Superior temporal gyrus (tissue), 1 donor: ENCODE measurements at regions not wholly inside any gene's neighbourhood (a gene's known extent, or its start where the extent isn't known, plus 50 kb on each side); places are given as distances from the start of the nearest gene placed in this dataset.
"Not testable (repeated sequence)": the region's sequence is repeated elsewhere in the genome, so short reads cannot be mapped to it uniquely, and the experiment has no call there.

ENCODE experiments used
- DNase-seq: peaks from one replicate; pipeline ENCODE4 v3.0.0-alpha.2; 2016; ENCODE audit errors: extremely low spot score

DNA sequence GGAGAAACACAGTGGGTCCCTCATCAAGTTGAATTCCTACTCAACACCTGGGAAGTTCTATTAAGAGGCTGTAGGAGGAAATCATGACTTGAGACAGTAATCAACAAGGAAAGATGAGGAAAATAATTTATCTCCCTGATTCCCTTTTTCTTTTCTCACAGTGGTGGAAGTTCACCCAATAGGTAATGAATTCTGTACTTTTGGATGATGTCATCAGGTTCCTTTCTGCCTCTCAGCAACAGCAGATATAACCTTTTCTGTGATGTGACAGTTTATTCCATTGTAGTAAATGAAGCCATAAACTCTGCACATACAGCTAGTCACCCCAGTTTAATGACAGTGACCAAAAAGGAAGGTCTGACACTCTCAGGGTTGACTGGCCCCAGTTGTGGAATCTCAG, 1265.0 kb downstream of the NXPH1 start:
- no peak for DNase-seq

DNA sequence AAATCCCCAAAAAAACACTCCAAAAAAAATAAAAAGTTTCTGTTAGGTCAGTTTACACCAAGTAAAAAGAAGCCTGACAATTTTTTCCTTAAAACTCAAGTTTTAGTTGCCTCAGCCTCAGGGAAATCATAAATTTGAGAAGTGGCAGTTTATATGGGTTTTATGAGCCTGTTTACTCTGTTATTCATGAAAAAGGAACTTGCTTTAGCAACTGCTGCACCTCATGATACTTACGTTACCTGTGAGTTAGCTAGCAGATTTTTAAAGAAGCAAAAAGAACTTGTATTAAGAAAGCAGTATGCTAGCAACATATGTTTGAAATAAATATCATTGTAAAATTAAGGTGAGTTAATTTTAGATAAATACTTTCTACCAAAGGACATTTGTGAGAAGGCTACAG, 1264.5 kb upstream of the PHF14 start:
- DNase-seq = no peak

DNA sequence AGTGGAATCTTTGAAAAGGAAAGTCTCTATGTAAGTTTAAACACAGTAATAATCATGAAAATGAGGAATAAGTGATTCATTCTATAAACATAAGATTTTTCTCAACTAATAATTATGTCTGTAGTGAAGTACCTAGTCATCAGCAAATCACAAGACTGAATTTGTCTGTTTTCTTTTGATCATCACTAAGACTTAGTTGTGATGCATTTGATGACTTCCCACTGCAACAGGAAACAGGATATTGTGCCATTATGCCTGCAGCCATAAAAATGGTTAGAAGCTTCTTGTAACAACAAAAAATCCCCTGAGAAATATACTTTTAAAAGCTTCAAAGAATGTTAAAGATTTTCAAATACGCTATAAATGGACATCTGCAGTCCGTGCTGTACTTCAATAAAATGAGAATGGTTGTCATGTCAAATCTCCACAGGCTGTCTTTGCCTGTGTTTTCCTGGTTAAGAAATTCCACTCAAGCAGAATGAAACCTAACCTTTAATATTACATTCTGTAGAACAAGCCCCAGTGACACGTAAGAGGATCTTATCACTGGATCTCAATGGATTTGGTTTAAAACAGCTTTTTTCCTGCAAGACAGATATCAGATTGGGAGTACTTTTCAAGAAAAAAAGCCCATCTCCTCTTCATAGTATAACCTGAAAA, 1262.3 kb upstream of the PHF14 start:
- DNase-seq = no peak

DNA sequence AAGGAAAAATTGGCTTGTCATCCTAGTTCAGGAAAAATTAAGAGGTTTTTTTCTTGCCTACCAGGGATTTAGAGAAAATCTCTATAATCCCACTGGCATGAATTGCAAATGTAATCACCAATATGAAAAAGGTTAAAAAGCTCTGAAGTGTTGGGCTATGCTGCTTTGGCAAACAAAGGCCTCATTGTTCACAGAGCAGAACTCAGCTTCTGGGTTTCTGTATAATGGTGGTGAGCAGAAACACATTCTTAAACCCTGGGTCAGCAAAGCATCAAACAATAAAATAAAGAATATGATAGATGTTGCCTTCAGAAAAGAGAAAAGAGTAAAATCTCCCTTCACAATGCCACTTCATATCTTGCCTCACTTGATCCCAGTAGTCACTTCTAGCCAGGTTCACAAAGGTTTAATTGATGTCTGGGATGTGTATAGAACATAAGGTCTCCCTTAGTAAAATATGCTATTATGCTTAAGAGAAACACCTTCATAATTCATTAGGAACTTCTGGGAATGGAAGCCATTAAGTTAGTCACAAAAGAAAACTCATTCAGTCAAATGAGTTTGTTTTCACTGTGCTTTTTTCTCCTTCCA, 1255.5 kb upstream of the PHF14 start:
- DNase-seq = peak; percentile 36

DNA sequence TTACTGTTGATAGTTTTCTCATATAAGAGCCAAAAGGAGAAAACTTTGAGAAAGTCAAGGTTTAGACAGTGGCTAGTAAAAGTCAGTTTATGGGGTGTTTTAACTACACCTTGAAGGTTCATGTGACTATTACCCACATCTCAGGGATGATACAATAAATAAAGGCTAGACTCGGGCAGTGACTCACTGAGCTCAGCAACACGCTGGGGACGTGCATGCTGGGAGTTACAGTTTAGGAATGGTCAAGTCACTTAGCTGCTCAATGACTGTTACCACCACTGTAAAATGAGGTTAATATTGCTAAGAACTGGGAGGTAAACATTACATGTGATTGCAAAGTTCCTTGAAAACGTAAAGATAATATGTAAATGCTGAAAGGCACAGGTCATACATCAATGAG, 1254.4 kb upstream of the PHF14 start:
- DNase-seq = no peak

DNA sequence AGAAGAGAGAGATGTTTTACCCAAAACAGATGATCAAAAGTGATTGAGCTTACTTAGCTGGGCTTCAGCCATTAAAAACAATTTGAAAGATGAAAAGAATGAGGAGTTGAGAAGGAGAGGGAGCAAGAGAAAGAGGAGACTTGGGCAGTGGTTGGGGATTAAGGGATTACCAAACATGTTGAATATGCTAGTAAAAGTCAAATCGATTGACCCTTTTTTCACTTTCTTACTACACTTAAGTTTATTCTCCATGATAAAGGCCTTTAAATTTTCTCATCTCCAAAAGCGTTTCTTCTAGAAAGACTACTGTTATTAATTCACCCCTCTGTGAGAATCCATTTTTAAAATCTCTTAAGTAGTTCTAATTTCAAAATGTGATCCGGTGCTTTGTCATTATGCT, 1254.0 kb upstream of the PHF14 start:
- DNase-seq = no peak

DNA sequence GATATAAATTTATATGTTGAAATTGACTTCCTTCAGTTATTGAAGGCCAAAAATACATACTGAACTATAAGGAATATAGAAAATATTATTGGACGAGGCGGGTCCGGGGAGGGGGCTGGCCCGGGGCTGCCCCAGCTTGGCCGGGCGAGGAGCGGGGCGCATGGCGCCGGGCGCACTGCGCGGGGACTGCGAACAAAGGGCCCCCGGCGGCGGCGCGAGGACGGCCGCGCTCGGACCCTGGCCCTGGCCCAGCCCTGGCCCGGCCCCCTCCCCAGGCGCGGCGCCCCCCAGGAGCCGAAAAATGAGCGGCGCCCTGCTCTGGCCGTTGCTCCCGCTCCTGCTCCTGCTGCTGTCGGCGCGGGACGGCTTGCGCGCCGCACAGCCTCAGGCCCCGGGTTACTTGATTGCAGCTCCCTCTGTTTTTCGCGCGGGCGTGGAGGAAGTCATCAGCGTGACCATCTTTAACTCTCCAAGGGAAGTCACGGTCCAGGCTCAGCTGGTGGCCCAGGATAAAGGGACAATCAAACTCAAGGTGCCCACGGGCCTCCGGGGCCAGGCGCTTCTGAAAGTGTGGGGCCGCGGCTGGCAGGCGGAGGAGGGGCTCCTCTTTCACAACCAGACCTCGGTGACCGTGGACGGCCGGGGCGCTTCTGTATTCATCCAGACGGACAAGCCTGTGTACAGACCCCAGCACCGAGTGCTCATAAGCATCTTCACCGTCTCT, 1247.6 kb upstream of the PHF14 start:
- not testable (repeated sequence) for DNase-seq

DNA sequence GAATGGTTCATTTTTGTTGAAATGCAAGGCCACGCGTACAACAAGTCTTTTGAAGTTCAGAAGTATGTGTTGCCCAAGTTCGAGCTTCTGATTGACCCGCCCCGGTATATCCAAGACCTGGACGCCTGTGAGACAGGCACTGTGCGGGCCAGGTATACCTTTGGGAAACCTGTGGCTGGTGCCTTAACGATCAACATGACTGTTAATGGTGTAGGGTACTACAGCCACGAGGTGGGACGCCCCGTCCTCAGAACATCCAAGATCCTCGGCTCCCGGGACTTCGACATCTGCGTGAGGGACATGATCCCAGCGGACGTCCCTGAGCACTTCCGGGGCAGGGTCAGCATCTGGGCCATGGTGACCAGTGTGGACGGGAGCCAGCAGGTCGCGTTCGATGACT, 1246.9 kb upstream of the PHF14 start:
- not testable (repeated sequence) for DNase-seq

DNA sequence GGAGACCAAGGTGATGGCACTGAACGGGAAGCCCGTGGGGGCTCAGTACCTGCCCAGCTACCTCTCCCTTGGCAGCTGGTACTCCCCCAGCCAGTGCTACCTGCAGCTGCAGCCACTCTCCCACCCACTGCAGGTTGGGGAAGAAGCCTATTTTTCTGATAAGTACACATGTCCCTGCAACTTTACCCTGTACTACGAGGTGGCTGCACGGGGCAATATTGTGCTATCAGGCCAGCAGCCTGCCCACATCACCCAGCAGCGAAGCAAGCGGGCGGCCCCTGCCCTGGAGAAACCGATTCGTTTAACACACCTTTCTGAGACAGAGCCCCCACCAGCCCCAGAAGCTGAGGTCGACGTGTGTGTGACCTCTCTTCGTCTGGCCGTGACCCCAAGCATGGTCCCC, 1246.2 kb upstream of the PHF14 start:
- not testable (repeated sequence) for DNase-seq

DNA sequence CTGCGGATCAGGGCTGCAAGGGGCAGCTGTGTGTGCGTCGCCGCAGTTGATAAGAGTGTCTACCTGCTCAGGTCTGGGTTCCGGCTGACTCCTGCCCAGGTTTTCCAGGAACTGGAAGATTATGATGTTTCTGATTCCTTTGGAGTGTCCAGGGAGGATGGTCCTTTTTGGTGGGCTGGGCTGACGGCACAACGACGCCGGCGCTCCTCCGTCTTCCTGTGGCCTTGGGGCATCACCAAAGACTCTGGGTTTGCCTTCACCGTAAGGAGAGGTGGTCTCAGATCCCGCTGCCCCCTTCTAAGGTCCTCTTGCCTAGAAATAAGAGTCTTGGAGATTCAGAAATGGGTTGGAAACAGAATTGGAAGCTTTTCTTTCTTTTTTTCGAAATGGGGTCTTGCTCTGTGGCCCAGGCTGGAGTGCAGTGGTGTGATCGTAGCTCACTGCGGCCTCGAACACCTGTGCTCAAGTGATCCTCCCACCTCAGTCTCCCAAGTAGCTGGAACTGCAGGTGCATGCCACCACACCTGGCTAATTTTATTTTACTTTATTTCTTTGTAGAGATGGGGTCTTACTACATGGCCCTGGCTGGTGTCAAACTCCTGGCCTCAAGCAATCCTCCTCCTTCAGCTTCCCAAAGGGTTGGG, 1245.5 kb upstream of the PHF14 start:
- DNase-seq = not testable (repeated sequence)

DNA sequence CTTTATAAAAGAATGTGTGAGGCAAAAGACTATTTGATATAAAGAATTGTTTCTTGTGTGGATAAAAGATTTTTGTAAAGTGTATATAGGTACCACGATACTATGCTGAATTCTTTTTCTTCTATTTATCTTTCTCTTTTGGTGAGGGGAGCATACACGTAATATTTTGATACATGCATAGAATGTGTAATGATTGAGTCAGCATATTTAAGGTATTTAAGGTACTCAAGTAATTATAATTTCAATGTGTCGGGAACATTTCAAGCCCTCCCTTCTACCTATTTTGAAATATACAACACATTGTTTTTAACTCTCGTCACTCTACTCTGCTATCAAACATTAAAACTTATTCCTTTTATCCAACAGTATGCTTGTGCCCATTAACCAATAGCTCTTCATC, 1221.6 kb upstream of the PHF14 start:
- no peak for DNase-seq

DNA sequence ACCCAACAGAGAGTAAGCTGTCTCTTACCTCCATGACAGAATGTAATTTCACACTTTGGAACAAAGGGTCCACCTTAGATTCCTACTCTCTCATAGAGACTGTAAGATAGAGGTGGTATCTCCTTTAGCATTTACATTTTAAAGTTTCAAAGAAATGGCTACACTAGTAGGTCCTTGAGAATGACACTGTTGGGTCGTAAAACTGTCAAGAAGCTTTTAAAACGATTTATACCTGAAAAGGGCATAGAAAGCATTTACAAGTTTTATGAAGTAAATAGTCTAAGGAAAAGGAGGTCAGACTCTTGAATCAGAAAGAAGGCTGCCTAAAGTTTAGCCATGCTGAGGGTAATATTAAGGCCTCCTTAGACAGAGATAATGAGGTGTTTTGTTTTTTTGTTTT, 1212.4 kb upstream of the PHF14 start:
- DNase-seq = no peak

DNA sequence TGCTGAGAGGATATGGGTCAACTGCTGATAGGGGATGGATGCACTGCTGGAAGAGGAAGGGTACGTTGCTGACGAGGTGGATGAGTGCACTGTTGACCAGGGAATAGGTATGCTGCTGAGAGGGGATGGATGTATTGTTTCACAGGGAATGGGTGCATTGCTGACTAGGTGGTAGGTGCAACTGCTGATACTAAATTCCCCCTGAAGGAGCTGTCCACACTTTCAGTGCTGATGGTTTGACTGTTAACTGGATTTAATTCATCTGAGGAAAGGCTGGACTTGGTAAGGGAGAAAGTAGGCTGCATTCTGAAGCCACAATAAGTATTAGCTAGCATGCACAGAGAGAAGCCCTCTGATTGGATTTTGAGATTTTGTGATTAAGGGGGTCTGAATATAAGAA, 1196.8 kb upstream of the PHF14 start:
- DNase-seq = no peak

DNA sequence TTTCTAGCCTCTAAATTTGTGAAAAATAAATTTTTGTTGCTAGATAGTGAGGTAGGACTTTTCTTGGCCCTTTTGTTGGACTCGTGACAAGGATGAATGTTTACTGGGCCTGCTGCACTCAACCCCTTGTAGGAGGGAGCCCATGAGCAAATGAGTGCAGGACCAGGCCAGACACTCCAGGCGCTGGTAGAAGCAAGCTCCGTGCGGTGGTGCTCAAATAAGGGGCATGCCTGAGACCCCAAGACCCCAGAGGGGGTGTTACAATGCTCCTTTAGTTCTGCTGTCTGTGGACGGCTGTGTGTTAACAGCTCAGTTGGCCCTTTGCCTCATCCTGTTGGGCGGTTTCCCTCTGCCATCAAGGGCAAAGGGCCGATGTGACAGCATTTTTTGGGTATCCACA, 1195.3 kb upstream of the PHF14 start:
- no peak for DNase-seq

DNA sequence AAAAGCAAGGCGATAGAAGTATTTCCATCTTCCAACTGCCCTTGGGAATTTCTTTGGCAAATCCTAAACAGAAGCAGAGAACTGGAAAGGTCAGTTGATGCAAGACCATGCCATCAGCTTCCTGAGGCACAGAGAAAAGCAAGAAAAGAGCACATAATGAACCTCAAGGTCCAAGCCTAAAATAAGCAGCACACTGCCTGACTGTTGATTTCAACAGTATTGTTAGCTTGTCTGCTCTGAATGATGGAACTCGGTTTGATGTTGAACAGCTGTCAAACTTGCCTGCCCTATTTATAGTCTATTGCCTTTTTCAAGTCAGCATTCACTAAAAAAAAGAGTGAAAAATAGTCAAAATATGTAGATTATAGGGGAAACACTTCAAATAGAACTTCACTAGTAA, 1192.0 kb upstream of the PHF14 start:
- no peak for DNase-seq

DNA sequence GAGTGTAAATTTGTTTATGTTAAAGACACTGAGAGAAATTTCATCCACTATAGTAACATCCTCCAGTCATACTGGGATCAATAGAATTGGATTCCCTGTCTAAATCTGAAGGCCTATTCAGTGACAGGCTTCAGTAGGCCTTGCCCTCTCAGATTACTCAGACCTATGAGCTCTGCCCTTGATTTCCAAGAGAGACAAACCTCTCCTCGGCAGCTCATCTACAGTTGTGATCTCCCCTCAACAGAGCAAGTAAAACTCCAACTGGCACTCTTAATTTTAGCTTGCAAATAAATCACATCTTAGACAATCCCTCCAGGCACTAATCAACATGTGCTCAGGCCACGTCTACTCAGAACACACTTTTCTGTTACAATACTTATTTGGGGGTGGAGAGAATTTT, 1191.4 kb upstream of the PHF14 start:
- DNase-seq = no peak

DNA sequence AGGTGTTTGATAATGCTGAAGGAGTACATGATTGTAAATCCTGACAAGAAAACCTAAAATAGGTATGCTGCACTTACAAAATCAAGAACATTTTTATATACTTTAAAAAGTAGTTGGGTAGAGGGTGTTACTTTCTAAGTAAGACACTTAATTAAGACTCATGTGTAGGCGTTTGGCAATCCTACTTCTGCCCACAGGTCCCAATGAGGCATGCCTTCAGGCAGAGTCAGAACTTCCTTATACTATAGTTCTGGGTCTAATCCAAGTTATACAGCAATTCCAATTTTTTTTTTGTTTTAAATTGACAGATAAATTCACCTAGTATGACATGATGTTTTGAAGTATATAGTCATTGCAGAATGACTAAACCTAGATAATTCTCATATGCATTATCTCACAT, 1188.5 kb upstream of the PHF14 start:
- DNase-seq = no peak

DNA sequence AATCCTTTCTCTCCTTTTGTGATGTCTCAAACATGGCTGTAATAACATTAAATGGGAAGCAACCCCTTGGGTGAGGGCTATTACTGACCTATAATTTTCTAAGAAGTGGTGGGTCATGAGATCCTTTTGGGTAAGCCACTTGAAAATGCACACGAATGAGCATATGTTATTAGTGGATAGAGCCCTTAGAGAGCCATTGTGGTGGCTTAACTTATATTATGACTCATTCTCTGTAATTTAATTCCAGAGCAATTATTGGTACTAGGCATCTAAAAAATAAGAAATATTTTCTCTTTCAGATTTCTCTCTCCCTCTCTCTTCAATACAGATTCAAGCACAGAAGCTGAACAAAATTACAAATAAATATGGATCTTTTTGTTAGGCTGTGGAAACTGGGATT, 1177.4 kb upstream of the PHF14 start:
- DNase-seq = no peak

DNA sequence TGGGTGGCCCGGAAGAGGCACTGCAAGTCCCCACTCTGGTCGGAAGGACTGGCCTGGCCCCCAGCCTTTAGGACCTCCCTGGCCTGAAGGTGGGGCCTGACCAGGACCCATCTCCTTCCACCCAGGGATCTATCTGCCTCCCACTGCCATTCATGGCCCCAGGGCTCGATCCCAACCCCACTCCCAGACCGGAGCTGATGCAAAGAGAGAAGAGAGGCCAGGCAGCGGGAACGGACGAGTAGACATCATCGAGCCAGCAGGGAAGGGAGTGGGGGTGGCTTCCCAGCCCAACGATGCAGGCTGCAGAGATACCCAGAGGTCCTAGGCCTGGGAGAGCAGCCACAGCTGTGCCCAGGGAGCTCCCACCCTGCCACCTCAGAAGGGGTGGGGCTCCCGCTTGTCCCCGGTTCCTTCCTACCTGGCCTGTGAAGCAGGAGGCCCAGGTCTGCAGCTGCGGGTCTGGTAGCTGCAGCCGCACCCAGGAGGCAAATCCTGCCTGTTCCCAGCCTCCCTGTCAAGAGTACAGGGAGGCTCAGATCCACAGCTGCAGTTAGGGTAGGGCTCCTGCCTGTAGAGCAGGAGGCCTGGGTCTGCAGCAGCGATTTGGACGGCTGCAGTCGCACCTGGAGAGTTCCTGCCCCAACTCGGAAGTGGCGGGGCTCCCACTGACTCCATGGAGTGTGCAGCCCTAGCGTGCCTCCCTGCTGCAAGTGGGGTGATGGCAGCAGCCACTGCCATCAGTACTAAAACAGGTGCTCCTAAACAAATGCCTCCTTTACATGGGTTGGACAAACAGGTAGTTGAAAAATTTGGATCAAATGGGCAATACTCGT, 1151.0 kb upstream of the PHF14 start:
- DNase-seq = no peak

DNA sequence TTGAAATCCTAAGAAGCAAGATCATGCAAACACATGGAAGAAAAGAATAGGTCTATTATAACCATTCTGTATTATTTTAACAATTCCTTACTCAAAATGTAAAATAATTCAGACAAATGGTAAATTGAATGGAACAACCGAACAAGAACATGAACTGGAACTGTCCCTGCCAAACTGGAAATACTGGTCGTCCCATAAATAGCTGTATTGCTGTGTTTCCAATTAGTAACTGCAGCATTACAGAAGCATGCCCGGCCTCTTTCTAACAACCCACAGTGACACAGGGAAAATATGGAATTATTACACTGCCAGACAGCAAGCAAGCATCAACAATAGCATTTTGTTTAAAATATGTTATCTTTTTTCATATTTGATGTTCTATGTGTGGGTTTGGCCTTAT, 1138.5 kb upstream of the PHF14 start:
- no peak for DNase-seq

DNA sequence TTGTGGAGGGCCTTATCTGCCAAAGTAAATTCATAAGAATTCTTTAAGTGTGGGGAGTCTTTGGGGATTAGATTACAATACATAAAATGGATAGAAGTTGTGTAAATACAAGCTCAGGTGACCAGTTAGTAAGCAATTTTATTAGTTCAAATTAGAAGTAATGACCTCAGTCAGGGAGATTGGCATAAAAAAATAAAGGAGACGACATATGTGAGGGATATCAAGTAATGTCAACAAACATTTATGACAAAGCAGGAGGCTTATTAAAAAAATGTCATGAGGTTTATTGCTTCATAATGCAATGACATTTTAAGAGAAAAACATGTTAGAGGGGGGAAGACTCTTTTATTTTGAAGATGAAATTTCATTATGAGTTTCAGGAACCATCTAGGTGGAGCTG, 1137.0 kb upstream of the PHF14 start:
- no peak for DNase-seq

DNA sequence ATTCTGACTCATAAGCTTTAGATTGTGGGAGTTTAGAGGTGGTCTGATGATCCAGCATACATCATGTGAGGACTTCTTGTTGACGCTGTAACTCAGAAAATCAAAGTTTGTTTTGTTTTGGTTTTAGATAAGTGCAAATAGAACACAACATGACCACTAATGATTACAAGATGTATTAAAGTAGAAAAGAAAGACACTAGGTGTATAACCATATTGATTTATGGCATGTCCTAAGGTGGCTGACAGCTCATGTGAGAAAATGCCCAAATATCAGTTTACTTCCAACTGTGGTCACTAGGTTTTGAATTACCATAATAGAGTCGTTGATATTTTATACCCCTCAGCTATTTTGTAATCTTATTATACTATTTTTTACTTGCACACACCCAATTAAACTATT, 1131.4 kb upstream of the PHF14 start:
- DNase-seq = no peak
